GM18508 (cell line): ENCODE measurements at regions not wholly inside any gene's neighbourhood (a gene's known extent, or its start where the extent isn't known, plus 50 kb on each side); places are given as distances from the start of the nearest gene placed in this dataset.
"Not testable (repeated sequence)": the region's sequence is repeated elsewhere in the genome, so short reads cannot be mapped to it uniquely, and the experiment has no call there.

Experiments used
- ATAC-seq: cut with Tn5 transposase; IDR thresholded peaks from one replicate; pipeline ENCODE4 v1.9.1; 2021; ENCODE audit warnings: moderate number of reproducible peaks; ENCODE audit not compliant: insufficient read depth, unreplicated experiment

DNA sequence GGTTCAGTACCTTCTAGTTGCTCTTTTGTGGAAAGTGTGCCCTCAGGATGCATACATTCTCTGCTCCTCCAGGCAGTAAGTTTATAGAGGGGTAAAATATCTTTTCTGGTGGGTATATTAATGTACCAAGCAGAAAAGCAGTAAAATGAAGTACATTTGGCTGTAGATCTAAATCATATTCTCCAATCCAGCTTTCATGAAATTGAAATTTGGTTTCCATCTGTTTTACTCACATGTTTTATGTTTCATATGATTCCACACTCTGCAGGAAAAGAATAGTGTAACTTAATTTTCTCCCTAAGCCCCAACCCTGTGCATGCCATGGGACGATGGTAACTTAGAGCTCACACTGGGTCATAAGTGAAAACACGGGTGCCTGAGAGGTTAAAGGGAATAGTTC is 172.3 kb downstream of the AKAIN1 start:
- ATAC-seq, result no peak

DNA sequence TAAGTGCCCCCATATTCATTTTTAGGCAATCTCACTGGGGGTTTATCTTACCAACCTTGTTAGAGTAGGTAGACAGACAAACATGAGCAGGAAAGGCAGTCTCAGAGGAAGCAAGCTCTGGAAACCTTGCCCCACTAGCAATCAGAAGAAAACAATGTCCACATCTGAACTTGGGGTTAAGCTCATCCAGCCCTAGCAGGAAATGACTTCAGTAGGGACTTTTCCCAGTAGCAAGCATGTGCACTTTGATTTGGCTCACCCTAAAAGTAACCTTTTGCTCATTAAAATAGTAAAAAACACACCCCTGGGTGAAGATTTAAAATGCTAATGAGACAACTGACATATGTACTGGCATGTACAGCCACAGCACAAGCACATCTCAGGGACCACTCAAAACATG is 175.5 kb downstream of the AKAIN1 start:
- no peak for ATAC-seq

DNA sequence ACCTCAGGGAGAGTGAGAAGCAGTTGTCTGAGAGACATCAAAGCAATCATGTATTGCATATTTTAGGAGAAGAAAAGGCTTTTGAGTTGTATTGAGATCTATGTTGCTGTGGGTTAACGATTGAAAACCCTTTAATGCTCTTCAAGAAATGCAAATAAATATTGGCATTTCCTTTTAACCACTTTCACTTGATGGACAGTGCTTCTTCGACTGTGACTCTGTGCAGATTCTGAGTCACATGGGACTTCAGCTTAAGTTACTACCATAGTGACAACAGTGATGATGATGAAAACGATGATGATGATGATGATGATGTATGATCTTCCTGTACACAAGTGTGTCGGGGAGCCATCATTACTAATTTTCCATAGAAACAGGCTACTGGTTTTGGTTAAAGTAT is 181.8 kb downstream of the AKAIN1 start:
- ATAC-seq, result no peak

DNA sequence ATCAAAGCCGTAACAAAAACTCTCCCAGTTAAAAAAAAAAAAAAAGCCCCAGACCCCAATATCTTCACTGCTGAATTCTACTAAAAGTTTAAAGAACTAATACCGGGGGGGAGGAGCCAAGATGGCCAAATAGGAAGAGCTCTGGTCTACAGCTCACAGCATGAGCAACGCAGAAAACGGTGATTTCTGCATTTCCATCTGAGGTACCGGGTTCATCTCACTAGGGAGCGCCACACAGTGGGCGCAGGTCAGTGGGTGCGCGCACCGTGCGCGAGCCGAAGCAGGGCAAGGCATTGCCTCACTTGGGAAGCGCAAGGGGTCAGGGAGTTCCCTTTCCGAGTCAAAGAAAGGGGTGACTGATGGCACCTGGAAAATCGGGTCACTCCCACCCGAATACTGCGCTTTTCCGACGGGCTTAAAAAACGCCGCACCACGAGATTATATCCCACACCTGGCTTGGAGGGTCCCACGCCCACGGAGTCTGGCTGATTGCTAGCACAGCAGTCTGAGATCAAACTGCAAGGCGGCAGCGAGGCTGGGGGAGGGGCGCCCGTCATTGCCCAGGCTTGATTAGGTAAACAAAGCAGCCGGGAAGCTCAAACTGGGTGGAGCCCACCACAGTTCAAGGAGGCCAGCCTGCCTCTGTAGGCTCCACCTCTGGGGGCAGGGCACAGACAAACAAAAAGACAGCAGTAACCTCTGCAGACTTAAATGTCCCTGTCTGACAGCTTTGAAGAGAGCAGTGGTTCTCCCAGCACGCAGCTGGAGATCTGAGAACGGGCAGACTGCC is 192.8 kb downstream of the AKAIN1 start:
- not testable (repeated sequence) for ATAC-seq

DNA sequence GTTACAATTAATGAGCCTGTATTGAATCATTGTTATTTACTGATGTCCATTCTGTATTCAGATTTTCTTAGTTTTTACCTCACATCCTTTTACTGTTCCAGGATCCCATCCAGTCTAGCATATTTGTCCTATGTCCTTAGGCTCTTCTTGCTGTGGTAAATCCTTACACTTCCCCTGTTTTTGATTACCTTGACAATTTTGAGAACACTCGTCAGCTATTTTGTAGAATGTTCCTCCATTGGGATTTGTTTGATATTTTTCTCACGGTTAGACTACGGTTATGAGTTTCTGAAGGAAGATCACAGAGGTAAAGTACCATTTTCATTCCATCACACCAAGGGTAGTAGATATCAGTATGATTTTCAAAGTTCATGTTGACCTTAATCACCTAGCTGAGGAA is 202.3 kb downstream of the AKAIN1 start:
- ATAC-seq, result no peak

DNA sequence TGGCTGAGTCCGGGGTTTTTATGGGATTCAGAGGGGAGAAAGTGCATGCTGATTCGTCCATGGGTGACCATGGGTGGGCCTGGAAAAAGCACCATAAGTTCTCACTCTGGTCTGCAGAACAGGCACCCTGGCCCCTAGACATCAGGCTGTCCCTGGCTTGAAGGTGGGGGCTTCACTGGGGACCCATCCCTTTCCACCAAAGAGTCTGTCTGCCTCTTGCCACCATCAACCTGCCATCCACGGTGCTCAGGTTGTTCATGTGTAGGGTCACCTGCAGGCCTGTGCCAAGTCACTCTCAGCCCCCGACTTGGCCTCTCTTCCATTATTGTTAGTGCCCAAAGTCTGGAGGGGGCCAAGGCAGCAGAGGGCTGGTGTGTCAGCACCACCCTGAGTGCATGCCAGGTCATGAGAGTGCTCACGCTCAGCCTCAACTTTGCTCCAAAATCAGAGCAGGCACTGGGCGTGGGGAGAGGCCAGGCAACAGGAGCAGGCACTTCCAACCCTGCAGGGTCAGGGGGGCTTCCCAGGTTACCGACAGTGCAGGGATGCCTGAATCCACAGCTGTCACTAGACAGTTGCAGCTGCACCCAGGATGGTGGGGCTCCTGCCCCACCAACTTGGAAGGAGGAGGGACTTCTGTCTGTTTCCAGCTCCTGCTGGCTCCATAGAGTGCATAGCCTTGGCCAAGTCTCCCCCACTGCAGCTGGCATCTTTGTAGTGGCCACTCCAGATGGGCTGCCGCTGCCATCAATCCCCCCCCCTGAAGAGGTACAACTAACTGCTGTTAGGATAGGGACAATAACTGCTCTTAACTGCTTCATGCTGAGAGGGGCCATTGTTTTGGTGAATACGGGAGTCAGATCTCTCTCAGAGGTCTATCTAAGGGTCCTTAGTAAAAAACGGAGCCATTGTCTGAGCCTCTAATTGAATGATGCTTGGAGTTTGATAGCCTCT is 209.3 kb downstream of the AKAIN1 start:
- no peak for ATAC-seq

DNA sequence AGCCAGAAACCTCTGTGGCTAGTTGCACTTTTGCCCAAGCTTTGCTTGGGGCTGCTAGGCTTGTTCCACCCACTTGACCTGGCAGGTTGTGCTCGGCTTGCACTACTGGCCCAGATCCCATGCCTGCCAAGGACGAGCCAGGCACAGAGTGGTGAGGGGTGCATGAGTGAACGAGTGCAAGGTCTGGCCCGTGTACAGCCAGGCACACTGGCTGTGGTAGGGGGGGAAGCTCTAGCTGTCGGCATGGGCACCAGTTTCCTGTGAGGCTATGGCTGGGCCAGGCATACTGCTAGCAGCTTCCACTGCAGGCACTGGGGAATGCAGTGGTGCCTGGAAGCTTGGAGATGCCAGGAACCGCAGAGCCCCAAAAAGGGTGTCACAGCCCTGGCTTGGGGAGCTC is 210.4 kb downstream of the AKAIN1 start:
- ATAC-seq, result no peak

DNA sequence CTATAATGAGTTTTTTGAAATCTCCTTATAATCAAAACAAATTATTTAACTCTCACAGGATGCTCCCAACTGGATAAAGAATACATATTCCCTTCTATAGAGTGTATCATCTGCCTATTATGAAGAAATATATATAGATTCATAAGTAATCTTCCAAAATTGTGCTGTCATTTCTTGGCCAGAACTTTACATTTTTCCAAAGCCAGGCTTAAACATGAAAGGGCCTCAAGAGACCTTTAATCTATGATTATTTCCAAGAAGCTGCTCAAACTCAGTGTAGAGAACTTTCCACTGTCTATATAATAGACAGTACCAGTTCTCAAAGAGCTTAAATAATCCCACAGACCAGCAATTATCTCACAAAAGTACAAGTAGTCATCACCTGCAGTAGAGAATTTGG is 211.0 kb downstream of the AKAIN1 start:
- ATAC-seq, result no peak

DNA sequence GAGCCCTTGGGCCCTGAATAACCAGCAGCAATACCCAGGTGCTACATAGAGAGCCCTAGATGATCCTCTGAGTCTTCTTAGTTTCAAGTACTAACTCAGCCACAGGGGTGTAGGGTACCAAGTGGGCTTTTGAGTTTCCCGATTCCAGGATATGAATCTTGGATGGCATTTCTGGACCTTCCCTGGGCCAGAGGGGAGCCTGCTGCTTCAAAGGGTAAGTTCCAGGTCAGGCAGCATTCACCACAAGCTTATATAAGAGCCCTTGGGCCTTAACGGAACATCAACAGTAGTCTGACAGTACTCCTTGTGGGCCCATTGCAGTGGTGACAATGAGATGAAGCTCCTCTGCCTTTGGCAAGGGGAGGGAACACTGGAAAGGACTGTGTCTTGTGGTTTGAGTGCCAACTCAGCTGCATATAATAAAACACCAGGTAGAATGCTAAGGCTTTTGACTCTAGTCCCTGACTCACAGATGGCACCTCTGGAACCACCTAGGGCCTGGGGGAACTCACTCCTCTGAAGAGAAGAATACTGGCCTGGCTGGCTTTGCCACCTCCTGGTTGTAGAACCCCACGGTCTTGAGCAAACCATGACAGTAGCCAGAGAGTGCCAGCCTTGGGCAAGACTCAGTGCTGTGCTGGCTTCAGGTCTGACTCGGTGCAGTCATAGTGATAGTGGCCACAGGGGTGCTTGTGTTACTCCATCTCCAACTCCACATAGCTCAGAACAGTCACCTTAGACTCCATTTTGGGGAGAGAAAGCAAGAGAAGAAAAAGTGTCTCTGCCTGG is 235.7 kb downstream of the AKAIN1 start:
- ATAC-seq, result no peak

DNA sequence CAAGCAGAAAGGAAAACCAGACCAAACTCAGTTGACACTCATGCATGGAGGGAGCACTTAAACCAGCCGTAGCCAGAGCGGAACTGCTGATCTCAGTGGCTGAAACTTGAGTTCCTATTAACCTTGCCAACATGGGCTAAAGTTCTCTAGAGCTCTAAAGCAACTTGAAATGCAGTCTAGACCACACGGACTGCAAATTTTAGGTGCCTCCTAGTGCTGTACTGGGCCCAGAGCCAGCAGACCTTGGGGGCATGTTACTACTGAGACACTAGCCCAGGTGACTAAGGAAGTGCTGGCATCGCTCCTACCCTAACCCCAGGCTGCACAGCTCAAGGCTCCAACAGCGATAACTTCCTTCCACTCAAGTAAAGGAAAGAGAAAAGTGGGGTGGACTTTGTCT is 236.5 kb downstream of the AKAIN1 start:
- no peak for ATAC-seq

DNA sequence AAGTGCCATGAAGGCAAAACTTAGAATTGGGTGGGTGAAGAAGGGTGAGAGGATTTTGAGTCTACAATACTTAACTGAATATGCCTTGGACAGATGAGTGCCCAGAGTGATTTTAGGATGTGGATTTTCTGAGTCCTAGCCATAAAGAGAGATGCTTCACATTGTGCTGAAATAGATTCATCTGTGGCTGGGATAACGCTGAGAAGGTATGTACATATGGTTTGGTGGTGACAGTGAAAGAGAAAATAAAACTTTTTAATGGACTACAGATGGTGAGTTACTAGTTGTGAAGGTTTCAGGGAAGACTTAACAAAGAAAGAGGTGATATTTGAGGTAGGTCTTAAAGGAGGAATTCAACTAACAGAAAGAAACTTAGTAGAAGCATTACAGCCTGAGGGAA is 265.8 kb downstream of the AKAIN1 start:
- no peak for ATAC-seq

DNA sequence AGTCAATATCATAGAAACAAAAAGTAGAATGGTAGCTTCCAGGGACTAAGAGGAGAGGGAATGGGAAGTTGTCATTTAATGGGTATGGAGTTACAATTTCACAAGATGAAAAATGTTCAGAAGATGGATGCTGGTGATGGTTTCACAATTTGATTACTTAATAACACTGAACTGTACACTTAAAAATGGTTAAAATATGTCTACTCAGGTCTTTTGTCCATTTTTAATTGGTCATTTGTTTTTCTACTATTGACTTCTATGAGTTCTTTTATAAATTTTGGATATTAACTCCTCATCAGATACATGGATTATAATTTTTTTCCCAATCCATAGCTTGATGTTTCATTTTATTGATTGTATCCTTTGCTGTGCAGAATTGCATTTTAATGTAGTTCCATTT is 275.5 kb downstream of the AKAIN1 start:
- ATAC-seq, result no peak

DNA sequence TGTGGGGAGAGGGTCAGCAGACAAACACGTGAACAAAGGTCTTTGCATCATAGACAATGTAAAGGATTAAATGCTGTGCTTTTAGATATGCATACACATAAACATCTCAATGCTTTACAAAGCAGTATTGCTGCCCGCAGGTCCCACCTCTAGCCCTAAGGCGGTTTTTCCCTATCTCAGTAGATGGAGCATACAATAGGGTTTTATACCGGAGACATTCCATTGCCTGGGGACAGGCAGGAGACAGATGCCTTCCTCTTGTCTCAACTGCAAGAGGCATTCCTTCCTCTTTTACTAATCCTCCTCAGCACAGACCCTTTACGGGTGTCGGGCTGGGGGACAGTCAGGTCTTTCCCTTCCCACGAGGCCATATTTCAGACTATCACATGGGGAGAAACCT is 279.5 kb downstream of the AKAIN1 start:
- ATAC-seq, result not testable (repeated sequence)

DNA sequence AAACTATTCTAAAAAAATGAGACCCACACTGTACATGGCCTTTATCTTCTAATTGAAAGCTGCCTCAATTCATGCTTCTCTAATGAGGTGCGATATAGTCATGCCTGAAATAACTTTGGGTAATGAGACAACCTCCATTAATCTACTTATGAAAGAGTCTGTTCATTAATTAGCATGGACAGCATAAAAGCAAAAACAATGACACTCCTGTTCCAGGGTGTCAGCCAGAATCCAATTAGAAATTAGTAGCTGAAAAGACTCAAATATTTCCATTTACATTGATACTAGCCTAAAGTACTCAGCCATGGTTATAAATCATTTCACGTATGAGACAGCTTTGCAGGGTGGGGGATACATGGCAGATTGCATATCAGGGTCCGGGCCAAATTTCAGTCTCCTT is 288.7 kb downstream of the AKAIN1 start:
- ATAC-seq, result no peak

DNA sequence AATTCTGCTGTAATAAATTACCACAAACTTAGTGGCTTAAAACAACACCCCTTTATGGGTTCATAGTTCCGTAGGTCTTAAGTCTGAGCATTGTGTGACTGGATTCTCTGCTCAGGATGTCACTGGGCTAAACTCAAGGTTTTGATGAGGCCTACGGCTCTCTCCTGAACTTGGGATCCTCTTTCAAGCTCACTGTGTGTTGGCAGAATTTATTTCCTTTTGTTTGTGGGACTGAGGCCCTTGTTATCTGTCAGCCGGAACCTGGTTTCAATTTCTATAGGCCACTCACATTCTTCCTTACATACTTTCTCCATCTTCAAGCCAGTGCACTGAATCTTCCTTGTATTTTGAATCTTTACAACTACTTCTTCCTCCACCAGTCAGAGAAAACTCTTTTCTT is 290.2 kb downstream of the AKAIN1 start:
- ATAC-seq, result no peak

DNA sequence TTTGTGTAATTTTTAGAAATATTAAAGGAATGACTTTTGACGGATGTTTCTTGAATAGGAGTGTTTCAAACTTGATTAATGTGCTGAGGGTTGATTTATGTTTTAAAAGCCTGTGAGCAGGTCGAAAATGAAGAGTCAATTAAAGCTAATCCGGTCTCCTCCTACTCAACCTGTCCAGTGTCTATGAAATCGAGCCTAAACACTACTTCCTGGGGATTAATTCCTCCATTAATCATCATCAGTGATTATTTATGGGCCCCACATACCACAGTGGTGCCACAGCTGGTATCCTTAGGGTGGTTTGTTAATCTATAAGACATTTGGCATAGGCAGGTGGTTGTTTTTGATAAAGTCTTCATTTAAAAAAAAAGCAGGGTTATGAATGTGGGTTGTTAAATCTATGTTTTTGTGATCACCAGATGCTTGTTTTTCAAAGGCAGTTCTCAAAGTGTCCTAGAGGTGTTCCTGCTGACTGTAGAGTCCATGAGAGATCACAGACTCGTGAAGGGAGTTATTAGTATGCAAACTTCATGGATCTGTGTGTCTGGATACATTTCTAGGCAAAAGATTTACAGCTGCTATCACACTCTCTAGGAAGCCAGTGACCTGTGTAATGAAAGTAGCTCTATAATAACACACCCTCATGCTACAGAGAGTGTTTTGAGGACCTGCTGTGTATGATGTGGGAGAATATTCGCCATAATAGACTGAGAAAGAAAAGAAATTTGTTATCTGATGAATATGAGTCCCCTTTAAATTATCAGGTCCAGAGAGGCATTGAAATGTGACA is 308.6 kb downstream of the AKAIN1 start:
- ATAC-seq, result no peak

DNA sequence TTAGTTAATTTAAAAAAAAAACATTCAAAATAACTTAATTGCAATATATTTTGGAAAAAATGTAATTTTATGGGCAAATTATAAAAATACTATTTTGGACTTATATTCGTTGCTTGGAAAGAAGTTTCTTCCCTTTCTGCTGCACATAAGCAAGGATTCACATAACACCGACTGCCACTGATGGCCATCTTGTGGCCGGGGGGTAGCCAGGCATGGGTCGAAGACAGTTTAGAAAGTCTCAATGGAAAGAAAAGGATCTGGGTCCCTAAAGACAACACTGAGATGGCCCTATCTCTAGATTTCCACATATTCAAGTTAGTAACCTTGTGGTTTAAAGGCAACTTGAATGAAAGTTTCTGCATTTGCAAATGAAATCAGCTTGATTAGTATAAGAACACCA is 318.6 kb downstream of the AKAIN1 start:
- ATAC-seq, result no peak

DNA sequence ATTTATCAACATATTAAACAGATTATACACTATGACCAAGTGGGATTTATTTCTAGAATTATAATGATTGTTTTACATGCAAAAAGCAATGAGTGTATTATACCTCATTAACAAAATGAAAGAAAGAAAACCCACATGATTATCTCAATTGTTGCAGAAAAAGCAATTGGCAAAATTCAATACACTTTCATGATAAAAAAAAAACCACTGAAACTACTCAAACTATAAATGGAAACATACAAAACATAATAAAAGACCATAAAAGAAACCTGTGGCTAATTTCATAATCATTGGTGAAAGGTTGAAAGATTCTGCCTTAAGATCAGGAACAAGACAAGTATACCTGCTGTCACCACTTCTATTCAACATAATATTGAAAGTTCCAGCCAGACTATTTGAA is 325.9 kb downstream of the AKAIN1 start:
- no peak for ATAC-seq

DNA sequence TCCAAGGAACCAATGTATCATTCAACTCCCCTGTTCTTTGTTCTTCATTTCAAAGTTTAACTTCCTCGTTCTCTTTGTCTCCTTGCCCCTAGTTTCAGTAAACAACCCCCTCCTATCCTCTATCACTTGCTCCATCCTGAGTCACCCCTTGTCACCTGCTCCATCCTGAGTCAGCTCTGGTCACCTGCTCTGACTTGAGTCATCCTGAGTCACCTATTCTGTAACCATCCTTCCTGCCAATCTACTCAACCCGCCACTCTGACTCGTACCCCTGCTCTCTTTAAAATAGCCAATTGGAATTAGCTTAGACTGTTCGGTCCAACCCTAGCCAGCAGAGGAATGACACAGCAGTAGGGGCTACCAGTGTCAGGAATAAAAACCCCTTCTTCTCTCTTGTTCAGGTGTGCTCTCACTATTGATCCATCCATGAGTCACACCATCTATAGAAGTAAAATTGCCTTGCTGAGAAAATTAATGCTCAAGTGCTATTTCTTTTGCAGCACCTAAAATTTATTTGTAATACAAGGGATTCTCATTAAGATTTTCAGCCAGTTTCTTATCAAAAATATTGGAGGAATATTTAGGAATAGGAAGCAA is 326.8 kb downstream of the AKAIN1 start:
- no peak for ATAC-seq

DNA sequence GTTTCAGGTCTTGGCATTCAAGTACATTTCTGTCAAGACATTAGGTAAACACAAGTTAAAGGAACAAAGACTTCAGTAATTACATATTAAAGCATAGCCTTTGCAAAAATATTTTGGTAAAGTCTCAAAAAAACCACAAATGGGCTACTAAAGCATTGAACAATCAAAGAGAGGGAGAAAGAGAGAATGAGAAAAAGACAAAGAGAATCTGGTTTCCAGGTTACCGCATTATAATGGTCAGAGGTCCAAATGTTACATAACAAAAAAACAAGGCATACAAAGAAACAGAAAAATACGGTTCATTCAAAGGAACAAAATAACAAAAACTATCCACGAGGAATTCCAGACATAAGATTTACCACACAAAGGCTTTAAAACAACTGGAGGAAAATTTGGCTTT is 327.9 kb downstream of the AKAIN1 start:
- ATAC-seq, result no peak
